Neuronal stem cell (in vitro differentiated cells): ENCODE measurements at regions not wholly inside any gene's neighbourhood (a gene's known extent, or its start where the extent isn't known, plus 50 kb on each side); places are given as distances from the start of the nearest gene placed in this dataset.

Experiments used
- DNase-seq: peaks from one replicate; pipeline ENCODE4 v3.0.0-alpha.2; 2013; ENCODE audit warnings: low spot score
- H2AFZ ChIP-seq: one replicate; pipeline ENCODE4 v1.6.1; 2013; ENCODE audit warnings: mild to moderate bottlenecking, low read length, inconsistent platforms
- H2AK5ac ChIP-seq: 2 replicates; pipeline ENCODE4 v1.6.1; 2013; ENCODE audit warnings: low read depth, mild to moderate bottlenecking, inconsistent platforms, low read length, moderate library complexity, mixed read lengths
- H2BK120ac ChIP-seq: 2 replicates; pipeline ENCODE4 v1.6.1; 2013; ENCODE audit warnings: low read depth, mild to moderate bottlenecking, inconsistent platforms, low read length, moderate library complexity, mixed read lengths
- H2BK12ac ChIP-seq: one replicate; pipeline ENCODE4 v1.6.1; 2013; ENCODE audit warnings: low read length, inconsistent platforms
- H2BK15ac ChIP-seq: 2 replicates; pipeline ENCODE4 v1.6.1; 2013; ENCODE audit warnings: mild to moderate bottlenecking, low read length, inconsistent platforms, mixed read lengths
- H2BK5ac ChIP-seq: one replicate; pipeline ENCODE4 v1.6.1; 2013; ENCODE audit warnings: inconsistent platforms, mild to moderate bottlenecking, low read length, moderate library complexity
- H3K14ac ChIP-seq: one replicate; pipeline ENCODE4 v1.6.1; 2013; ENCODE audit warnings: low read length, inconsistent platforms
- H3K18ac ChIP-seq: 2 replicates; pipeline ENCODE4 v1.6.1; 2013; ENCODE audit warnings: low read length, inconsistent platforms
- H3K23ac ChIP-seq: 2 replicates; pipeline ENCODE4 v1.6.1; 2013; ENCODE audit warnings: low read depth, mild to moderate bottlenecking, mixed read lengths, low read length, inconsistent platforms; ENCODE audit not compliant: poor library complexity
- H3K27ac ChIP-seq: replicated peaks from 3 replicates; pipeline ENCODE4 v1.5.1; 2013; ENCODE audit warnings: low read length, inconsistent platforms
- H3K27me3 ChIP-seq, 3 experiments: 2 replicates each; pipeline ENCODE4 v1.6.1; 2013; ENCODE audit warnings: low read length in 3 of 3, mild to moderate bottlenecking in 2 of 3, inconsistent platforms in 1 of 3, low read depth in 1 of 3, mixed read lengths in 1 of 3, moderate library complexity in 1 of 3; ENCODE audit not compliant: control insufficient read depth in 3 of 3, insufficient read depth in 3 of 3
- H3K36me3 ChIP-seq, 2 donors: replicated peaks in 1 of 2; 2 replicates each; pipeline ENCODE4 v1.6.1; 2013; ENCODE audit warnings: low read length in 2 of 2; ENCODE audit not compliant: control insufficient read depth in 2 of 2, insufficient read depth in 2 of 2
- H3K4ac ChIP-seq: 2 replicates; pipeline ENCODE4 v1.6.1; 2013; ENCODE audit warnings: inconsistent platforms, mild to moderate bottlenecking, low read length, moderate library complexity
- H3K4me1 ChIP-seq, 2 donors: 1 replicate in 1 of 2; 2 replicates in 1 of 2; pipeline ENCODE4 v1.6.1; 2013; ENCODE audit warnings: low read length in 2 of 2, low read depth in 1 of 2; ENCODE audit not compliant: control insufficient read depth in 2 of 2, insufficient read depth in 1 of 2
- H3K4me2 ChIP-seq: one replicate; pipeline ENCODE4 v1.6.1; 2013; ENCODE audit warnings: mild to moderate bottlenecking, low read length, inconsistent platforms; ENCODE audit not compliant: insufficient read depth, poor library complexity, severe bottlenecking
- H3K4me3 ChIP-seq, 2 donors: 2 replicates each; pipeline ENCODE4 v1.5.1; 2013; ENCODE audit warnings: low read length in 2 of 2, mild to moderate bottlenecking in 2 of 2, inconsistent platforms in 1 of 2, moderate library complexity in 1 of 2
- H3K79me1 ChIP-seq: one replicate; pipeline ENCODE4 v1.6.1; 2013; ENCODE audit warnings: low read depth, mild to moderate bottlenecking, inconsistent platforms, low read length, moderate library complexity
- H3K9ac ChIP-seq: one replicate; pipeline ENCODE4 v1.6.1; 2013; ENCODE audit warnings: mild to moderate bottlenecking, low read depth, low read length, inconsistent platforms; ENCODE audit not compliant: poor library complexity
- H3K9me3 ChIP-seq, 2 donors: replicated peaks in 1 of 2; 2 replicates each; pipeline versions ENCODE3 to v1.6.1; 2013; ENCODE audit warnings: low read length in 2 of 2, mild to moderate bottlenecking in 2 of 2, inconsistent platforms in 1 of 2, low read depth in 1 of 2, mixed read lengths in 1 of 2, moderate library complexity in 1 of 2; ENCODE audit not compliant: control insufficient read depth in 2 of 2, insufficient read depth in 1 of 2
- H4K8ac ChIP-seq: one replicate; pipeline ENCODE4 v1.6.1; 2013; ENCODE audit warnings: low read depth, mild to moderate bottlenecking, inconsistent platforms, low read length, moderate library complexity
- H4K91ac ChIP-seq: one replicate; pipeline ENCODE4 v1.6.1; 2013; ENCODE audit warnings: low read length, low read depth, mild to moderate bottlenecking, inconsistent platforms; ENCODE audit not compliant: poor library complexity
- WGBS, 2 donors: extraction: QIAGEN DNeasy Blood & Tissue Kit; methylation state at CpG; one replicate each; pipeline ENCODE4 v1.1.7; 2013; ENCODE audit warnings: missing lambda C conversion rate in 2 of 2, mixed read lengths in 1 of 2; ENCODE audit not compliant: insufficient read length in 2 of 2, insufficient replicate concordance in 1 of 2; ENCODE audit errors: extremely low coverage in 2 of 2; 5-methylcytosine and 5-hydroxymethylcytosine counted together

GRCh38 chr5:4082966-4083564 is 487.4 kb downstream of the IRX1 start:
- H3K9me3 ChIP-seq, result peaks cover 0 to 6% of the 10 kb centered on the region in 2 donors
- H2AK5ac ChIP-seq, result no peak overlapping the region
- no peak overlapping the region for H2AFZ ChIP-seq
- no peak overlapping the region for H4K8ac ChIP-seq
- no peaks in the 10 kb centered on the region for H3K27me3 ChIP-seq
- no peak overlapping the region for H3K4me3 ChIP-seq
- no peak overlapping the region for H3K23ac ChIP-seq
- H3K4ac ChIP-seq, result no peak overlapping the region
- no peaks in the 10 kb centered on the region for H3K36me3 ChIP-seq
- no CpG with 5 or more reads among the region's 6 CpGs for WGBS, 2 donors
- no peak overlapping the region for H2BK5ac ChIP-seq
- H3K9ac ChIP-seq, result no peak overlapping the region
- H3K4me1 ChIP-seq, result peaks cover 6 to 9% of the 10 kb centered on the region in 2 donors
- H3K27ac ChIP-seq, result no peak overlapping the region
- no peak overlapping the region for H2BK15ac ChIP-seq
- H2BK12ac ChIP-seq, result no peak overlapping the region
- DNase-seq, result no peak
- no peaks in the 10 kb centered on the region for H3K79me1 ChIP-seq
- H3K4me2 ChIP-seq, result no peak overlapping the region
- H4K91ac ChIP-seq, result no peak overlapping the region
- H2BK120ac ChIP-seq, result no peak overlapping the region
- no peak overlapping the region for H3K18ac ChIP-seq
- no peak overlapping the region for H3K14ac ChIP-seq

DNA sequence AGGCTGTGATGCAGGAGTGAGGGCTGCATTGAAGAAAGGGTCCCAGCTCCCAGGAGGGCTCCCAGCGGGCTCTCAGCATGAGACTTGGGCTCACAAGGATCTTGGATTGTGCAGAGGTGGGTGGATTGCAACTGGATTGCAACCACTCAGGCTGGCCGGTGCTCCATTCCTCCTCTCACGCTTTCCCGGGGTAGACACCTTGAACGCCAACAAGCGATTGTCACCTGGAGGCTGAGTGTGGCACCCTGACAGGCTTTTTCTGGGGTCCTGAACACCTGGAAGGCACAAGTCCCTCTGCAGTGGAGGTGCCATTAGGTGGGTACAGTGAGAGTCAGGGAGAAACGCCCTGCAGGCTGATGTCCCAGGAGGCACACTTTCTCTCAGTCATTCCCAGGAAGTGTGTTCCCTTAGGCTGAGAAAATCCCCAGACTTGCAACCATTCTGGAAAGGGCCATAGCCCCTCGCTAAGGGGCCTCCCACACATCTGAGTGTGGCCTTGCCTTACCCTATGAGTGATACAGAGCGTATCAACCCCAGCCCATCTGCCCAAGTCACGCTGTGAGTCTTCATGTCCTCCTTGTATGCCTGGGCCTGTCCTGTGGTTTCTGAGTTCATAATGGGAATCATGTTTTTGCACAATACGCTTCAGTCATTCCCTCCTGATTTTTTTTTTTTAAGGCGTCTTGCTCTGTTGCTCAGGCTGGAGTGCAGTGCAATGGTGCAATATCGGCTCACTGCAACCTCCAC is 488.1 kb downstream of the IRX1 start:
- H3K14ac ChIP-seq, result no peak overlapping the region
- no CpG with 5 or more reads among the region's 13 CpGs for WGBS, 2 donors
- H3K79me1 ChIP-seq, result no peaks in the 10 kb centered on the region
- no peak overlapping the region for H2AK5ac ChIP-seq
- no peak for DNase-seq
- no peak overlapping the region for H4K8ac ChIP-seq
- no peak overlapping the region for H4K91ac ChIP-seq
- no peak overlapping the region for H3K27ac ChIP-seq
- no peak overlapping the region for H2BK120ac ChIP-seq
- no peak overlapping the region for H3K4me3 ChIP-seq
- no peak overlapping the region for H3K4ac ChIP-seq
- no peak overlapping the region for H2AFZ ChIP-seq
- no peak overlapping the region for H2BK12ac ChIP-seq
- H3K27me3 ChIP-seq, result no peaks in the 10 kb centered on the region
- H3K23ac ChIP-seq, result no peak overlapping the region
- H3K4me1 ChIP-seq, result peaks cover 6 to 9% of the 10 kb centered on the region in 2 donors
- no peak overlapping the region for H3K9ac ChIP-seq
- H3K9me3 ChIP-seq, result peaks cover 0 to 6% of the 10 kb centered on the region in 2 donors
- H2BK15ac ChIP-seq, result no peak overlapping the region
- H3K4me2 ChIP-seq, result no peak overlapping the region
- H3K18ac ChIP-seq, result peak overlapping the region; percentile 5
- H3K36me3 ChIP-seq, result no peaks in the 10 kb centered on the region
- H2BK5ac ChIP-seq, result no peak overlapping the region

- no peak overlapping the region for H3K23ac ChIP-seq
- H3K9me3 ChIP-seq, result no peaks in the 10 kb centered on the region
- no peak overlapping the region for H4K91ac ChIP-seq
- no peak overlapping the region for H3K4me3 ChIP-seq
- H3K9ac ChIP-seq, result no peak overlapping the region
- H3K14ac ChIP-seq, result no peak overlapping the region
- no CpG with 5 or more reads among the region's 4 CpGs for WGBS, 2 donors
- H2BK12ac ChIP-seq, result no peak overlapping the region
- no peak overlapping the region for H2AK5ac ChIP-seq
- H3K36me3 ChIP-seq, result no peaks in the 10 kb centered on the region
- H3K18ac ChIP-seq, result no peak overlapping the region
- no peaks in the 10 kb centered on the region for H3K27me3 ChIP-seq
- no peaks in the 10 kb centered on the region for H3K79me1 ChIP-seq
- H3K27ac ChIP-seq, result no peak overlapping the region
- H3K4ac ChIP-seq, result no peak overlapping the region
- DNase-seq, result no peak
- H4K8ac ChIP-seq, result no peak overlapping the region
- H3K4me1 ChIP-seq, result no peaks in the 10 kb centered on the region
- no peak overlapping the region for H3K4me2 ChIP-seq
- no peak overlapping the region for H2BK5ac ChIP-seq
- H2BK15ac ChIP-seq, result no peak overlapping the region
- H2AFZ ChIP-seq, result no peak overlapping the region
- no peak overlapping the region for H2BK120ac ChIP-seq
Measured at GRCh38 chr5:4086081-4086480, 490.4 kb downstream of the IRX1 start.

DNA sequence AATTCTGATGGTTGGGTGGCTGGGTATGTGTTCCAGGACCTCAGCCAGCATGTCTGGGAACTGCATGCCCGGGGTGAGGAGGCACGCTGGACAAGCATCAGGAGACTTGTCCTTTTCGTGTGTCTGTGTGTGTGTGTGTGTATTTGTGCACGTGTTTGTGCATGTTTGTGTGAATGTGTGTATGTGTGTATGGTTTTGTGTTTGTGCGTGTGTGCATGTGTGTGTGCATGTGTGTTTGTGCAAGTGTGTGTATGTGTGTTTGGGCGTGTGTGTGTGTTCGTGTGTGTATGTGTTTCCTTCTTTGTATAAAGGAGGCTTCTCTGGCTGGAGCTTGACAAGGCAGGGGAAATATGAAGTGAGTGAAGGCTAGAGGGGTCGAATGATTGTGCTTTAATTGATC is 491.5 kb downstream of the IRX1 start:
- Histone ChIP-seq H4K91ac (no peak overlapping the region), H3K9ac (no peak overlapping the region), H2AFZ (no peak overlapping the region), H4K8ac (no peak overlapping the region), H3K4me3 (no peak overlapping the region), H3K23ac (no peak overlapping the region), H3K4me2 (no peak overlapping the region), H3K18ac (no peak overlapping the region), H2BK15ac (no peak overlapping the region), H3K14ac (no peak overlapping the region), H3K4ac (no peak overlapping the region), H3K27me3 (no peaks in the 10 kb centered on the region), H3K27ac (no peak overlapping the region), H2BK5ac (no peak overlapping the region), H2BK120ac (no peak overlapping the region), H3K79me1 (no peaks in the 10 kb centered on the region), H2BK12ac (no peak overlapping the region), H3K36me3 (no peaks in the 10 kb centered on the region), H2AK5ac (no peak overlapping the region), H3K4me1 (no peaks in the 10 kb centered on the region), H3K9me3 (no peaks in the 10 kb centered on the region)
- WGBS, 2 donors, result no CpG with 5 or more reads among the region's 8 CpGs
- no peak for DNase-seq
